LNCaP clone FGC (cell line): ENCODE measurements at regions not wholly inside any gene's neighbourhood (a gene's known extent, or its start where the extent isn't known, plus 50 kb on each side); places are given as distances from the start of the nearest gene placed in this dataset.

ENCODE experiments used
- DNase-seq: peaks from one replicate; pipeline ENCODE4 v3.0.0-alpha.2; 2011; ENCODE audit warnings: low read depth
- H3K4me3 ChIP-seq: 2 replicates; pipeline ENCODE4 v1.5.1; 2011; ENCODE audit warnings: mild to moderate bottlenecking, low read depth, low read length, control low read depth
- CTCF ChIP-seq: IDR thresholded peaks from 2 replicates; pipeline ENCODE4 v1.5.1; 2012; ENCODE audit warnings: mild to moderate bottlenecking; ENCODE audit not compliant: control insufficient read depth, insufficient read depth; ENCODE audit errors: extremely low read depth

- no peak for TF ChIP-seq CTCF
- no peak overlapping the region for H3K4me3 ChIP-seq
- DNase-seq: no peak
Measured at GRCh38 chr6:170067181-170067641, 223.7 kb downstream of the DLL1 start.

GRCh38 chr6:170066679-170067078, 224.2 kb downstream of the DLL1 start:
- H3K4me3 ChIP-seq: no peak overlapping the region
- no peak for TF ChIP-seq CTCF
- DNase-seq: no peak

GRCh38 chr6:170063851-170064602, 226.9 kb downstream of the DLL1 start:
- no peak overlapping the region for H3K4me3 ChIP-seq
- DNase-seq: no peak
- no peak for TF ChIP-seq CTCF

GRCh38 chr6:170063431-170063830, 227.4 kb downstream of the DLL1 start:
- no peak for TF ChIP-seq CTCF
- DNase-seq: no peak

GRCh38 chr6:170062915-170063241, 228.0 kb downstream of the DLL1 start:
- DNase-seq: no peak
- TF ChIP-seq CTCF: no peak
- H3K4me3 ChIP-seq: no peak overlapping the region

More at GRCh38 chr6:170063431-170063830, 227.4 kb downstream of the DLL1 start:
- H3K4me3 ChIP-seq: no peak overlapping the region

GRCh38 chr6:170062209-170062914, 228.5 kb downstream of the DLL1 start:
- no peak for TF ChIP-seq CTCF
- H3K4me3 ChIP-seq: no peak overlapping the region
- no peak for DNase-seq
